Activated CD4-positive, alpha-beta T cell treated with anti-CD3 and anti-CD28 coated beads, Interleukin-2, amount 10 ng/mL, durations not matched to agents 7 days and 5 days (primary cell): ENCODE measurements at regions not wholly inside any gene's neighbourhood (a gene's known extent, or its start where the extent isn't known, plus 50 kb on each side); places are given as distances from the start of the nearest gene placed in this dataset.

Source experiments
- CTCF ChIA-PET: fragments of 350-600 bp; sonication (Branson Sonifier 250); formaldehyde crosslinking; loops from one replicate; lab custom pipeline; 2021; ENCODE audit warnings: antibody characterized with exemption; lab: Charles Lee
- POLR2A ChIA-PET: fragments of 350-600 bp; sonication (Branson Sonifier 250); formaldehyde crosslinking; loops from one replicate; lab custom pipeline; 2021; ENCODE audit warnings: antibody characterized with exemption; lab: Charles Lee
- DNase-seq: peaks from one replicate; pipeline ENCODE4 v3.0.0-alpha.2; 2020
- H3K27ac Mint-ChIP-seq: one replicate; pipeline ENCODE4 v1.8.0; 2021; ENCODE audit warnings: mild to moderate bottlenecking, moderate library complexity, mixed read lengths
- H3K27me3 Mint-ChIP-seq: one replicate; pipeline ENCODE4 v1.8.0; 2021; ENCODE audit warnings: mixed read lengths
- H3K36me3 Mint-ChIP-seq: one replicate; pipeline ENCODE4 v1.8.0; 2021; ENCODE audit warnings: low read depth, mixed read lengths
- H3K4me1 Mint-ChIP-seq: one replicate; pipeline ENCODE4 v1.8.0; 2021; ENCODE audit warnings: mixed read lengths
- H3K4me3 Mint-ChIP-seq: one replicate; pipeline ENCODE4 v1.8.0; 2021; ENCODE audit warnings: mild to moderate bottlenecking, moderate library complexity, mixed read lengths
- H3K9me3 Mint-ChIP-seq: one replicate; pipeline ENCODE4 v1.8.0; 2021; ENCODE audit warnings: mixed read lengths

DNA sequence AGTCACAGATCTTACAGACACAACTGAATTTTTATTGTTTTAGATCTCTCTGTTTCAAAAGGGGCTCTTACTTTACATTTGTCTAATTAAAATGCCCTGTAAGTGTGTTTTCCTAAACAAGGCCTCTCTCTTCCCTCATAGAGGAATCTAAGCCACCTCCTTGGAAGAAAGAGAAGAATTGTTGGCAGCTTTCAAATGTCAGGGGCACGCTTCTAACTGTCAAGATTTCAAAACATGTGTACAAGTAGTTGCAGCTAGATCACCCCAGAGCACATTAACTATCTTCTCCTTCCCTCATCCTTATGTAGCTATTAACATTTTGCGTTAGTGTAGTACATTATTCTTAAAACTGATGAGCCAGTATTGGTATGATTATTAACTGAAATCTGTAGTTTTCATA is 266.5 kb upstream of the BOD1L1 start:
- Mint-ChIP-seq H3K27ac (no peak overlapping the region), H3K4me1 (no peaks in the 10 kb centered on the region), H3K36me3 (no peaks in the 10 kb centered on the region), H3K27me3 (no peaks in the 10 kb centered on the region), H3K4me3 (no peak overlapping the region), H3K9me3 (no peaks in the 10 kb centered on the region)
- no peak for DNase-seq
- CTCF ChIA-PET, result no interaction called here
- POLR2A ChIA-PET, result no interaction called here

DNA sequence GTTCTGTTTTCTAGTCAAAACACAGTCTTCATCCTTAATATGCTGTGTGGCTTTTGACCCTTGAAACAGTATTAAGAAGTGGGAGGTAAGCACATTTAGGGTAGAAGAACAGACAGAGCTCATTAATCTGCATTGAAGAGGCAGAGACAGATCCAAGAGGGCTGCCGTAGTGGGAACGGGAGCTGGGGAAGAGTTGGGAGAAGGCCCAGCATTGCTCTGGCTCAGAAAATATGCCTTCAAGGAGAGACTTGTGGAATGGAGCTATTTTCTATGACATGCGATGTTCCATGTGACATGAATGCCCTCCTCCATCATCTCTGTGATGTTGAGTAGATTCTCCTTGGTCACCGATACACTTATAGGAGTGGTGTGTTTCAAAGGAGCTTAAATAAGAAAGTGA is 273.3 kb upstream of the BOD1L1 start:
- POLR2A ChIA-PET, result interaction anchor here (0.6 kb wide), 1 partner anchor 296 kb away, joined by 4 read pairs; no protein-coding TSS in a partner anchor

DNA sequence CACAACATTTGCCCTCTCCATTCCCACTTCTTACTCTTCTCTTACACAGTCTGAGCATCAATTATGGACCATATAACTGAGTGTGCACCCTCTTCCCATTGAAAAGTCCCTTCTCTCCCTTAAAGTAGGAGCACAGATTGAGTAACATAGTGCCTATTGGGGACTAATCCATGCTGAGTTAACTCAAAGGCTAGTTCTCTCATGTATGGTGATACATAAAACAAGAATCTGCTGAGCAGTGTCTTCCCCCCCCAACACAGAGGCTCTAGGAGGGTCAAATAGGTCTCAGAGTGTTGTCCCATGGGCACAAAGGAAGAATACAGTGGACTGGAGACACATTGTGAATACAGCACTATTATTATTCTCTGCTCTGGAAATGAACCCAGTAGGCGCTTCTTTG is 274.6 kb upstream of the BOD1L1 start:
- DNase-seq, result no peak
- POLR2A ChIA-PET, result no interaction called here
- Mint-ChIP-seq H3K4me1 (no peaks in the 10 kb centered on the region), H3K9me3 (no peaks in the 10 kb centered on the region), H3K36me3 (no peaks in the 10 kb centered on the region), H3K27me3 (no peaks in the 10 kb centered on the region), H3K27ac (no peak overlapping the region), H3K4me3 (no peak overlapping the region)
- CTCF ChIA-PET, result no interaction called here

More for the DNA sequence above, 273.3 kb upstream of the BOD1L1 start:
- H3K4me3 Mint-ChIP-seq, result no peak overlapping the region
- CTCF ChIA-PET, result interaction anchor here (2.2 kb wide), 1 partner anchor 10 kb away, joined by 6 read pairs; no protein-coding TSS in a partner anchor
- no peaks in the 10 kb centered on the region for H3K27me3 Mint-ChIP-seq
- no peaks in the 10 kb centered on the region for H3K9me3 Mint-ChIP-seq
- DNase-seq, result no peak
- H3K4me1 Mint-ChIP-seq, result no peaks in the 10 kb centered on the region
- no peak overlapping the region for H3K27ac Mint-ChIP-seq
- no peaks in the 10 kb centered on the region for H3K36me3 Mint-ChIP-seq

DNA sequence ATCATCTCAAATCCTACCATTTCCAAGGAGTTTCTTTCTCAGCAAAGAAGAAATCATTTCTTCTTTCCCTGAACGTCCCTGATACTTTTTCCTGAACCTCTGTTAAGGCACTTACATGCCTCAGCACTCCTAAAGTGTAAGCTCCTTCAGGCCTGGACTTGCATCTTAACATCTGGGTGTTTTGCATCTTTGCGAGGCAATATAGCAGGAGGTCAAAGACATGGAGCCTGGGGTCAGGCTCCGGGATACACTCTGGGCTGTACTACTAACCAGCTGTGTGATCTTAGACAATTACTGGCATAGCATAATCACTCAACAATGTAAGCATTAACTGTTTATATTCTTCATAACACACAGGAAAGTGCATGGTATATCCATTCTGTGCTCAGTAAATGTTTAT is 275.5 kb upstream of the BOD1L1 start:
- no peaks in the 10 kb centered on the region for H3K36me3 Mint-ChIP-seq
- no peaks in the 10 kb centered on the region for H3K27me3 Mint-ChIP-seq
- no peak overlapping the region for H3K4me3 Mint-ChIP-seq
- H3K4me1 Mint-ChIP-seq, result no peaks in the 10 kb centered on the region
- POLR2A ChIA-PET, result no interaction called here
- CTCF ChIA-PET, result no interaction called here
- no peak for DNase-seq
- no peak overlapping the region for H3K27ac Mint-ChIP-seq
- no peaks in the 10 kb centered on the region for H3K9me3 Mint-ChIP-seq

DNA sequence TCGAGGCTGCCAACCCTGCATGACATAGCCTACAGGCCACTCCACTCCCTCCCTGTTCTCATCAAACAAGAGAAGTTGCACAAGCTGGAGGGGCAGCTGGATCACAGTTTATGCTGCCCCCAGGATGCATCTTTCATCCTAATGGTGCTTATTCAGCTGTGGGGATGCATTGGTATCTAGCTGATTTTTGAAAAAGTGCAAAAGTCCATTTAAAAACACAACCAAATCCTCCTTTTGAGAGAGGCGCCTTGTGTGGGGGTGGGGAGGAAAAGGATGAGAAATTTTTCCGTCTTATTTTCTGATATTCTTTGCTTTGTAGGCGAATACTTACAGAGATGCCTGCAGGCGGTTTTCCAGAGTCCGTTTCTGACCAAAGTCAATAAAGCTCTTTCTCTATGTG is 276.4 kb upstream of the BOD1L1 start:
- ChIA-PET POLR2A (no interaction called here), CTCF (no interaction called here)
- no peak overlapping the region for H3K27ac Mint-ChIP-seq
- no peaks in the 10 kb centered on the region for H3K27me3 Mint-ChIP-seq
- no peak for DNase-seq
- no peaks in the 10 kb centered on the region for H3K4me1 Mint-ChIP-seq
- H3K36me3 Mint-ChIP-seq, result no peaks in the 10 kb centered on the region
- H3K9me3 Mint-ChIP-seq, result no peaks in the 10 kb centered on the region
- H3K4me3 Mint-ChIP-seq, result no peak overlapping the region

DNA sequence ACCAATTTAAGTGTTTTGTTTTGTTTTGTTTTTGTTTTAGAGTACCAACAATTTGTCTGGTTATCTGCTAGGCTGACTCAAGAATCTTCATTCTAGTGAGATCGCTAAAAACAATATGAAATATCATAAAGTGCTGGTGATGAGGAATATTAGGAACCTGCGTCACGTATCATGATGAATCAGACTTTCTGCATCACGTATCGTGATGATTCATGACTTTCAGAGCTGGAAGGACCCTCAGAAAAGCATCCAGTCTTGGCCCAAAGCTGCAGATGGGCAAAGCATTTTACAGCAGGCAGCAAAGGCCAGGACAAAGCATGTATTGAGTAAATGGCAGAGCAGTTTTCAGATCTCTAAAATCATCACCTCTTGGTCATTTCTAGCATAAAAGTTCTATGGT is 278.0 kb upstream of the BOD1L1 start:
- DNase-seq, result no peak
- Mint-ChIP-seq H3K9me3 (peaks cover 3% of the 10 kb centered on the region), H3K27ac (no peak overlapping the region), H3K36me3 (no peaks in the 10 kb centered on the region), H3K27me3 (peaks cover 3% of the 10 kb centered on the region), H3K4me3 (no peak overlapping the region), H3K4me1 (no peaks in the 10 kb centered on the region)
- CTCF ChIA-PET, result no interaction called here
- POLR2A ChIA-PET, result no interaction called here

DNA sequence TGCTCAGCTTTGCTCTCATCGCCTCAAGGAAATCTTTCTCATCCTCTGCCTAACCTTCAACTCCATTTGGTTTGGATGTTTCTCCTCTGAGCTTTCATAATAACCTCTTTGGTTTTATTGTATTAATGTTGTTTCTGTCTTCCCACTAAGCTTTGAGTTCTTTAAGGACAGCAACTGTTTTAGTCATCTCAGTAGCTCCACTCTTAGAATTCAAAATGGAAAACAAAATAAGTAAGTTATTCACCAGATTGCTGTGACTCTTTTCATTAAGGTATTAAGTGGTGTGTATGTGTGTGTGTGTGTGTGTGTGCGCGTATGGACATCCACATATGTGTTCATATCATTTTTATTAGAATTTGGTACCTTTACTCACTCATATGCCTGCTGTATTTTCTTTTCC is 279.2 kb upstream of the BOD1L1 start:
- Mint-ChIP-seq H3K9me3 (peaks cover 3% of the 10 kb centered on the region), H3K27me3 (peaks cover 3% of the 10 kb centered on the region), H3K36me3 (no peaks in the 10 kb centered on the region), H3K27ac (no peak overlapping the region), H3K4me1 (no peaks in the 10 kb centered on the region), H3K4me3 (no peak overlapping the region)
- no peak for DNase-seq
- ChIA-PET CTCF (no interaction called here), POLR2A (no interaction called here)

DNA sequence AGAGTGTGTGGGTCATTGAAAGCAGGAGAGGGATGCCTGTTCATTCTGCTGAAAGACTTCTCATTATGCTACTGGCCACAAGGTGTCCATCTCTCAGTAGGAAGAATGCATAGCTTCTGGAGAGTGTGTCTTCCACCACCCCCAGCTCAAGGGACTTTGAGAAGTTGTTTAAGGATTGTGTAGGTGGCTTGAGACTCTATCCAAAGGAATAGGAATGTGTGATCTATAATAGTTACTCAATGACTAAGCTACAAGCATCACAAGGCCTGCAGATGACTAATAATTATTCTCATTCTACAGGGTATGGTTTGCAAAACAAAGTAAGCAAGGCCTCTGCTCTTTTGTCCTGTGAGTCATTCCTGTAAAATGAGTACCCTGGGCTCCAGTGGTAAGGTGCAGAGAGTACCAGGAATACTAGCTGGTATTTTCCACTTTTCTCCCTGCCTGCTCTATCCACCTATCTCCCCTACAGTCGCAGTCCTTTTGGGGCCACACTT is 279.8 kb upstream of the BOD1L1 start:
- ChIA-PET POLR2A (no interaction called here), CTCF (no interaction called here)
- no peak overlapping the region for H3K4me3 Mint-ChIP-seq
- no peaks in the 10 kb centered on the region for H3K36me3 Mint-ChIP-seq
- H3K27ac Mint-ChIP-seq, result no peak overlapping the region
- no peaks in the 10 kb centered on the region for H3K4me1 Mint-ChIP-seq
- H3K27me3 Mint-ChIP-seq, result peaks cover 3% of the 10 kb centered on the region
- peaks cover 3% of the 10 kb centered on the region for H3K9me3 Mint-ChIP-seq
- DNase-seq, result no peak

DNA sequence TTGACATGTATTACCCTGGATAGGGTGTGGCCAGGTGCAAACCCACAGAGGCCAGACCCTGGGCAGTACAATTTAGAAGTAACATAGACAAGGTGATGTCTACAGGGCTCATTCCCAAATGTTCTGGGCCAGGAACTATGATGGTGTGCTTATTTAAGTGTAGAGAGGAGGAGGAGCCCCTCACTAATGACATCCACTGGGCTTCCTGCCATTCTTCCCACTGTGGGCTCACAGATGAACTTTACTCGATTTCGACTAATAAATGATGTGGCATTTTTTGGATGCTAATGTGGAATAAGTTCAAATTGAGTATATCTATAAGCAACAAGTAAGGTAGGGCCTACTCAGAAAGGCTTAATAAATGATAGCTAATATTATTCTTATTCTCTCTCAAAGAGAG is 280.9 kb upstream of the BOD1L1 start:
- DNase-seq, result no peak
- peaks cover 3% of the 10 kb centered on the region for H3K9me3 Mint-ChIP-seq
- H3K27ac Mint-ChIP-seq, result no peak overlapping the region
- no peaks in the 10 kb centered on the region for H3K4me1 Mint-ChIP-seq
- ChIA-PET POLR2A (no interaction called here), CTCF (no interaction called here)
- peaks cover 3% of the 10 kb centered on the region for H3K27me3 Mint-ChIP-seq
- no peak overlapping the region for H3K4me3 Mint-ChIP-seq
- H3K36me3 Mint-ChIP-seq, result no peaks in the 10 kb centered on the region

DNA sequence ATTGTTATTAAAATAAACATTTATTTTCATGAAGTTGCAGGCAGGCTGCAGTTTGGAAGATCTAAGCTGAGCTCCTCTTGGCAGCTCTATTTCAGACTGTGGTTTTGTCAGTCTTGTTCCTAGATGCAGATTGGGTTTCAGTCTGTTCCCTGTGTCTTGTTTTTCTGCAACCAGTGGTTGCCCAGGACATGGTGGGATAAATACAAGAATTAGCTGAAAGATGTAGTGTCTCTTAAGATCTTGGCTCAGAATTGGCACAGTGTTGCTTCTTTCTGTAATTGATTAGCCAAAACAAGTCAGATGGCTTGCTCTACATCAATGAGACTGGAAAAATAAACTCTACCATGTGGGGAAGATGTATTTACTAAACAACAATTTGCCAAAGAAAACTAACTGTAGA is 283.0 kb upstream of the BOD1L1 start:
- ChIA-PET CTCF (interaction anchor here (1.5 kb wide), 1 partner anchor 10 kb away, joined by 6 read pairs; no protein-coding TSS in a partner anchor), POLR2A (no interaction called here)
- Mint-ChIP-seq H3K4me3 (no peak overlapping the region), H3K9me3 (peaks cover 3% of the 10 kb centered on the region), H3K27ac (no peak overlapping the region), H3K27me3 (peaks cover 7% of the 10 kb centered on the region), H3K36me3 (no peaks in the 10 kb centered on the region), H3K4me1 (no peaks in the 10 kb centered on the region)
- no peak for DNase-seq

DNA sequence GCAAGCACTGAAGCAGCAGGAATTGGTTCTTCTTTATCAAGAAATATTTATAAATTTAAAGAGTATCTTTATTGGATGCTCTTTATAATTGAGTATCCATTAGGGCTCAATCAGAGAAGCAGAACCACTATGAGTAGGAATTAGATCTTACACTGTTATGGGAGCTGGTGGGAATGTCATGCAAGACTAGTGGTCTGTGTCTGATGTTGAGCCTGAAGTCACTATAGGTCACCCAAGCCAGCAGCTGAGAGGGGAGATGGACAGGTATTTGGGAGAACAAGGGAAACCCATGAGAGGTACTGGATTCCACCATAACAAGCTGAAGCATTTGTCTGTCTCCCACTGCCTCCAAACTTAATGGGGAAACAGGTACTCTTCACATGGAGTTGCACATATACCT is 283.7 kb upstream of the BOD1L1 start:
- Mint-ChIP-seq H3K4me3 (no peak overlapping the region), H3K9me3 (peaks cover 3% of the 10 kb centered on the region), H3K4me1 (no peaks in the 10 kb centered on the region), H3K27me3 (peaks cover 7% of the 10 kb centered on the region), H3K27ac (no peak overlapping the region), H3K36me3 (no peaks in the 10 kb centered on the region)
- ChIA-PET CTCF (interaction anchor here (1.5 kb wide), 1 partner anchor 11 kb away, joined by 6 read pairs; no protein-coding TSS in a partner anchor), POLR2A (no interaction called here)
- DNase-seq, result no peak

DNA sequence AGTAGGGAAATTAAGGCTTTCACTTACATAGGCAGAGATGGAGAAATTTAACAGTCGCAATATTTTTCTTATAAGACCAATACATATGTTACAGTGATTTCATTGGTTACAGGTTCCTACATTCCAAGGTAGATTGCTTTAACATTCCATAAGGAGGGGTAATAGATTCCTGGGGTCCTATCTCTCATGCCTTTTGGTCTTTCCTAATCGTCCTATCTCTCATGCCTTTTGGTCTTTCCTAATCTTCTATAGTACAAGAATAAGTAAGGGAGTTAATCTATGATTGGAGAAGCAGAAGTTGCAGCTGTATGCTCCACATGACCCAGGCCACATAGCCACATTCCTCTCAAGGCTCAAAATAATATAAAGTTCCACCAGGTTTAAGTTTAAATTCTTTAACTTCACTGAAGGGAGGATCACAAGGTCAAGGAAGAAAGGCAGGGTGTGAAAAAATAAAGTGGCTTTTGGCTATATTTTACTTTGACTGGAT is 285.0 kb upstream of the BOD1L1 start:
- Mint-ChIP-seq H3K4me1 (no peaks in the 10 kb centered on the region), H3K9me3 (peaks cover 3% of the 10 kb centered on the region), H3K4me3 (no peak overlapping the region), H3K27me3 (peaks cover 7% of the 10 kb centered on the region), H3K27ac (no peak overlapping the region), H3K36me3 (no peaks in the 10 kb centered on the region)
- ChIA-PET CTCF (no interaction called here), POLR2A (no interaction called here)
- DNase-seq, result no peak

DNA sequence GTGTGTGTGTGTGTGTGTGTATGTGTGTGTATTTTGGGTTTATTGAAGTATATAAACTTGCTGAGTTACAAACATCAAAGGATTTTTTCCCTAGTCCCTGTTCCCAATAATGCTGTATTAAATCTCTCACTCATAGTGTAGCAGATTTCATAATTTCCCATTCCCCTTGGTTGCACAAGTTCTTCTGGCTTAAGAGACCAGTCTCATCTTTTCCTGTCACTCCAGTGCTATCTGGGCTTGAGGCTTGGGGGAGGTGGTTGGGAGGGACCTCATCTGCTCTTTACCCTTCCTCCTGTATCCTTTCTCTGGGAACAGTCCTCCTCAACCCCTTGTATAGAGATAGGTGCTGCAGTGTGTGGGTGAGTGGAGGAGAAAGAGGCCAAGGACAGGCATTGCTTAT is 285.4 kb upstream of the BOD1L1 start:
- H3K27ac Mint-ChIP-seq, result no peak overlapping the region
- DNase-seq, result no peak
- CTCF ChIA-PET, result no interaction called here
- H3K9me3 Mint-ChIP-seq, result peaks cover 3% of the 10 kb centered on the region
- POLR2A ChIA-PET, result no interaction called here
- no peaks in the 10 kb centered on the region for H3K4me1 Mint-ChIP-seq
- no peak overlapping the region for H3K4me3 Mint-ChIP-seq
- H3K27me3 Mint-ChIP-seq, result peaks cover 7% of the 10 kb centered on the region
- no peaks in the 10 kb centered on the region for H3K36me3 Mint-ChIP-seq

DNA sequence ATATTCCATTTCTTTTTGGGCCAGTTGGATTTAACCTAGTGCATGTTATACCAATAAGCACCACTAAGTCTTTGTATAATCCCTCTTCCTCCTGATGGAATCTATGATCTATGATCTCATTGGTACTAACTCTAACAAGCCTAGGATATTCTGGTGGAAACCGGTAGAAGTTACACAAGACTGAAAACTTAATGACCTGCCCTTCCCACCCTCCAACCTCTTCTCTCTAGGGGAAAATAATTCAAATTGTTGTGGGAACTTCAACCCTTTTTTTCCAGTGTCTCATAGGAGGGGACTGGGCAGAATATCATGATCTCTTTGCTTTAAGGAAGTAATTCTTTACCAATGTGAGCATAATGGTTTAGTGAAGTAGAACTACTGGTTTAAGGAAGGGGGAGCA is 289.5 kb upstream of the BOD1L1 start:
- Mint-ChIP-seq H3K4me3 (no peak overlapping the region), H3K4me1 (no peaks in the 10 kb centered on the region), H3K36me3 (no peaks in the 10 kb centered on the region), H3K9me3 (no peaks in the 10 kb centered on the region), H3K27me3 (peaks cover 5% of the 10 kb centered on the region), H3K27ac (no peak overlapping the region)
- ChIA-PET CTCF (no interaction called here), POLR2A (no interaction called here)
- no peak for DNase-seq
